PC-3 (cell line): ENCODE measurements at regions not wholly inside any gene's neighbourhood (a gene's known extent, or its start where the extent isn't known, plus 50 kb on each side); places are given as distances from the start of the nearest gene placed in this dataset.

Experiments used
- ATAC-seq: fragments of 200-7000 bp; cut with Tn5 transposase; 2 replicates; pipeline ENCODE4 v1.9.1; 2020; ENCODE audit warnings: mild to moderate bottlenecking, moderate library complexity
- BruUV-seq: library from RNA; stranded (reverse); fragments of 400-500 nt; replicated peaks from 2 replicates; lab custom pipeline; 2021; lab: Mats Ljungman, UMichigan
- CTCF ChIA-PET: fragments of 300-600 bp; sonication (Branson Sonifier 250); formaldehyde crosslinking; loops from one replicate; lab custom pipeline; 2022; ENCODE audit warnings: antibody characterized with exemption; lab: Charles Lee
- POLR2A ChIA-PET: fragments of 300-600 bp; sonication (Branson Sonifier 250); formaldehyde crosslinking; loops from one replicate; lab custom pipeline; 2022; ENCODE audit warnings: antibody characterized with exemption; ENCODE audit not compliant: unreplicated experiment; lab: Charles Lee
- DNase-seq: peaks from one replicate; pipeline ENCODE4 v3.0.0-alpha.2; 2015
- H2AFZ ChIP-seq: fragments of 300-600 bp; sonication (generic); 2 replicates; pipeline ENCODE4 v1.6.0; 2016; ENCODE audit warnings: antibody characterized with exemption, low read length
- H3F3A ChIP-seq: fragments of 300-600 bp; sonication (generic); one replicate; pipeline ENCODE4 v1.6.0; 2017; ENCODE audit warnings: antibody characterized with exemption, low read length, control low read depth, mild to moderate bottlenecking; ENCODE audit not compliant: unreplicated experiment
- H3K27ac ChIP-seq: fragments of 300-600 bp; sonication (generic); 2 replicates; pipeline ENCODE4 v1.5.1; 2016; ENCODE audit warnings: mild to moderate bottlenecking, low read length
- H3K27me3 ChIP-seq: fragments of 300-600 bp; sonication (generic); 2 replicates; pipeline ENCODE4 v1.6.1; 2016; ENCODE audit warnings: low read length, mixed read lengths
- H3K36me3 ChIP-seq: fragments of 300-600 bp; sonication (generic); 2 replicates; pipeline ENCODE4 v1.6.1; 2016; ENCODE audit warnings: low read depth, mixed run types, low read length, mixed read lengths
- H3K4me1 ChIP-seq: fragments of 300-600 bp; sonication (generic); 2 replicates; pipeline ENCODE4 v1.5.1; 2016; ENCODE audit warnings: low read length; ENCODE audit not compliant: insufficient read depth
- H3K4me2 ChIP-seq: fragments of 300-600 bp; sonication (generic); 2 replicates; pipeline ENCODE4 v1.6.0; 2016; ENCODE audit warnings: low read length
- H3K4me3 ChIP-seq: fragments of 300-600 bp; sonication (generic); 2 replicates; pipeline ENCODE4 v1.5.1; 2016; ENCODE audit warnings: mild to moderate bottlenecking, low read length, mixed read lengths
- H3K79me2 ChIP-seq: fragments of 300-600 bp; sonication (generic); 2 replicates; pipeline ENCODE4 v1.6.1; 2017; ENCODE audit warnings: low read length, mixed read lengths
- H3K9ac ChIP-seq: fragments of 300-600 bp; sonication (generic); 2 replicates; pipeline ENCODE4 v1.6.0; 2016; ENCODE audit warnings: mild to moderate bottlenecking, low read length
- H3K9me2 ChIP-seq: fragments of 300-600 bp; sonication (generic); replicated peaks from 2 replicates; pipeline ENCODE4 v1.6.1; 2016; ENCODE audit warnings: mixed run types, low read length, mixed read lengths
- H3K9me3 ChIP-seq: fragments of 300-600 bp; sonication (generic); 2 replicates; pipeline ENCODE4 v1.6.1; 2016; ENCODE audit warnings: low read length, mixed read lengths
- H4K20me1 ChIP-seq: fragments of 300-600 bp; sonication (generic); 2 replicates; pipeline ENCODE4 v1.6.1; 2016; ENCODE audit warnings: low read length, mixed read lengths
- EZH2 ChIP-seq: fragments of 300-600 bp; sonication (generic); IDR thresholded peaks from one replicate; pipeline ENCODE4 v1.6.1; 2017; ENCODE audit warnings: antibody characterized with exemption, mild to moderate bottlenecking, low read length; ENCODE audit not compliant: unreplicated experiment
- EZH2phosphoT487 ChIP-seq: fragments of 300-600 bp; sonication (generic); IDR thresholded peaks from 2 replicates; pipeline ENCODE4 v1.6.1; 2018; ENCODE audit warnings: mild to moderate bottlenecking, antibody characterized with exemption, low read length, borderline replicate concordance
- intact Hi-C: fragments of 100-400 bp; cut with micrococcal nuclease; formaldehyde crosslinking; loops from 2 replicates; pipeline ENCODE4 v1.9.0; 2023
- TF ChIP-seq, protein P1 (sequence below): fragments of 300-600 bp; sonication (generic); conservative IDR thresholded peaks from 2 replicates; pipeline ENCODE4 v1.5.1; 2017; ENCODE audit warnings: antibody characterized with exemption, low read depth, mild to moderate bottlenecking, low read length

DNA sequence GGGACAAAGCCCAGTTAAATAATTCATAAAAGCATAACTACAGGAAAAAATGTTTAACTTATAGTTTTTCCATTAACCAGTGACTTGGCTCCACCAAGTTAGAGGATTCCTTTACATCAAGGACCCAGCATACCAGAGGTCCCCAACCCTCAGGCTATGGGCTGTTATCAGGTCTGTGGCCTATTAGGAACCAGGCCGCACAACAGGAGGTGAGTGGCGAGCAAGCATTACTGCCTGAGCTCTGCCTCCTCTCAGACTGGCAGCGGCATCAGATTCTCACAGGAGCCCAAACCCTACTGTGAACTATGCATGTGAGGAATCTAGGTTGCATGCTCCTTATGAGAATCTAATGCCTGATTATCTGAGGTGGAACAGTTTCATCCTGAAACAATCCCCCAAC, 303.1 kb downstream of the ELAVL2 start:
- no peaks in the 10 kb centered on the region for H4K20me1 ChIP-seq
- TF ChIP-seq EZH2phosphoT487 (no peak), EZH2 (no peak)
- TF ChIP-seq, protein P1, sequence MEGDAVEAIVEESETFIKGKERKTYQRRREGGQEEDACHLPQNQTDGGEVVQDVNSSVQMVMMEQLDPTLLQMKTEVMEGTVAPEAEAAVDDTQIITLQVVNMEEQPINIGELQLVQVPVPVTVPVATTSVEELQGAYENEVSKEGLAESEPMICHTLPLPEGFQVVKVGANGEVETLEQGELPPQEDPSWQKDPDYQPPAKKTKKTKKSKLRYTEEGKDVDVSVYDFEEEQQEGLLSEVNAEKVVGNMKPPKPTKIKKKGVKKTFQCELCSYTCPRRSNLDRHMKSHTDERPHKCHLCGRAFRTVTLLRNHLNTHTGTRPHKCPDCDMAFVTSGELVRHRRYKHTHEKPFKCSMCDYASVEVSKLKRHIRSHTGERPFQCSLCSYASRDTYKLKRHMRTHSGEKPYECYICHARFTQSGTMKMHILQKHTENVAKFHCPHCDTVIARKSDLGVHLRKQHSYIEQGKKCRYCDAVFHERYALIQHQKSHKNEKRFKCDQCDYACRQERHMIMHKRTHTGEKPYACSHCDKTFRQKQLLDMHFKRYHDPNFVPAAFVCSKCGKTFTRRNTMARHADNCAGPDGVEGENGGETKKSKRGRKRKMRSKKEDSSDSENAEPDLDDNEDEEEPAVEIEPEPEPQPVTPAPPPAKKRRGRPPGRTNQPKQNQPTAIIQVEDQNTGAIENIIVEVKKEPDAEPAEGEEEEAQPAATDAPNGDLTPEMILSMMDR: no peak
- H3K4me2 ChIP-seq: no peak overlapping the region
- no peak overlapping the region for H3K9ac ChIP-seq
- no peaks in the 10 kb centered on the region for H3K9me3 ChIP-seq
- no TSS peak for BruUV-seq
- H2AFZ ChIP-seq: no peak overlapping the region
- no peaks in the 10 kb centered on the region for H3K9me2 ChIP-seq
- no peaks in the 10 kb centered on the region for H3F3A ChIP-seq
- H3K4me3 ChIP-seq: no peak overlapping the region
- peaks cover 15% of the 10 kb centered on the region for H3K4me1 ChIP-seq
- H3K79me2 ChIP-seq: no peaks in the 10 kb centered on the region
- DNase-seq (no peak), ATAC-seq (no peak)
- ChIA-PET CTCF (no interaction called here), POLR2A (no interaction called here)
- H3K27me3 ChIP-seq: no peaks in the 10 kb centered on the region
- no peak overlapping the region for H3K27ac ChIP-seq
- intact Hi-C loops: no loop called here
- no peaks in the 10 kb centered on the region for H3K36me3 ChIP-seq

DNA sequence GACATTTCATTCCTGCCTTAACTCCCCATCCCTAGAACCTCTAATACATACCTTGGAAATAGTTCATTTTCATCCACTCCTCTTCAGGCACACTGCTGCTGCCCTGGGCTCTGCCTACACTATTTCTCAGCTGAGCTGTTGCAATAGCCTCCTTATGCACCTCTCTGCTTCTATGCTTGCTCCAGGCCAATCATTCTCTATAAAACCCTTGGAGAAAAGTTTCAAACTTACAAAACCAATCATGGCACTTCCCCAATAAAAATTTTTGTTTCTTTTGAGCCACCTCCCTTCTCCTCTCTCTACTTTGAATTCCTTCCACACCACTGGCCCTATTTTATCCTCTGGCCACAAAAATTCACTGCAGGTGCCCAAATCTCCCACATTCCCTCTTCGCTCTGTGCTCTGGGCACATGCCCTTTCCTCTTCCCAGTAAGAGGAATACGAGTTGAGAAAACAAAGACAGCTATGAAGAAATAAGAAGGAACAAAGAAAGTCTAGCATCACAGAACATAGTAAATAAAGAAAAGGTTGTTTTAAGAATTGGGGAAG, 301.4 kb downstream of the ELAVL2 start:
- ChIA-PET CTCF (no interaction called here), POLR2A (no interaction called here)
- Histone ChIP-seq H3K27me3 (no peaks in the 10 kb centered on the region), H3F3A (no peaks in the 10 kb centered on the region), H4K20me1 (no peaks in the 10 kb centered on the region), H3K27ac (no peak overlapping the region), H3K4me2 (no peak overlapping the region), H3K36me3 (no peaks in the 10 kb centered on the region), H2AFZ (no peak overlapping the region), H3K79me2 (no peaks in the 10 kb centered on the region), H3K4me3 (no peak overlapping the region), H3K9me2 (no peaks in the 10 kb centered on the region), H3K4me1 (peaks cover 15% of the 10 kb centered on the region), H3K9me3 (no peaks in the 10 kb centered on the region), H3K9ac (no peak overlapping the region)
- intact Hi-C loops: no loop called here
- no peak for ATAC-seq
- no peak for DNase-seq
- TF ChIP-seq EZH2phosphoT487 (no peak), EZH2 (no peak)
- TF ChIP-seq, protein P1: no peak
- no TSS peak for BruUV-seq

DNA sequence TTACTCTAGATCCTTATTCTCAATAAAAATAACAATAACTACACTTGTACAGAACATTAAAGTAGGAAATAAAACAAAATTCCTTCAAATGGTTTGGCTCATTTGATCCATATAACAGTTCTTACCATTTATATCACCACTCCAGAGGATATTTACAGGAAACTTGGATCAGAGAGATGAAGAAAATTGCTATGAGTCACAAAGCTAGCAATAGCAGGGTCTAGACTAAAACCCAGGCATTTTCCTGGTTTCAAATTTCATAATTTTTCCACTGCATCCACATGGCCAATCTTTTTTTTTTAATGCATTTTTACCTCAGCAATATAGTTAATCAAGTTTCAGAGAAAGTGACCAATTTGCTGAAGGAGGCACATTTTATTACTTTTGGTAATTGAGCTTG, 299.2 kb downstream of the ELAVL2 start:
- Histone ChIP-seq H3K27me3 (no peaks in the 10 kb centered on the region), H3K79me2 (no peaks in the 10 kb centered on the region), H3F3A (no peaks in the 10 kb centered on the region), H3K36me3 (no peaks in the 10 kb centered on the region), H3K4me3 (no peak overlapping the region), H3K9me3 (no peaks in the 10 kb centered on the region), H3K9ac (peak overlapping the region; percentile 21; the same call in 1 of the 2 replicates), H4K20me1 (no peaks in the 10 kb centered on the region), H2AFZ (0 out of 2 replicates have a peak overlapping the region, but pooled peaks have one; percentile 19), H3K4me1 (peaks cover 15% of the 10 kb centered on the region), H3K4me2 (peak overlapping the region; percentile 26; the same call in 1 of the 2 replicates), H3K9me2 (no peaks in the 10 kb centered on the region), H3K27ac (peak overlapping the region; percentile 22; the same call in 1 of the 2 replicates)
- ATAC-seq (peak; percentile 79), DNase-seq (peak; percentile 63)
- TF ChIP-seq EZH2phosphoT487 (no peak), EZH2 (no peak)
- TF ChIP-seq, protein P1: no peak
- POLR2A ChIA-PET: interaction anchor here (0.6 kb wide), 1 partner anchor 70 kb away, joined by 5 read pairs; no protein-coding TSS in a partner anchor
- BruUV-seq: no TSS peak
- CTCF ChIA-PET: no interaction called here
- intact Hi-C loops: no loop called here
